ENCODE measurements at regions not wholly inside any gene's neighbourhood (a gene's known extent, or its start where the extent isn't known, plus 50 kb on each side); places are given as distances from the start of the nearest gene placed in this dataset.
"Not testable (repeated sequence)": the region's sequence is repeated elsewhere in the genome, so short reads cannot be mapped to it uniquely, and the experiment has no call there.

- TF ChIP-seq EP300 (IDR thresholded peaks at IDR 0.05) = no peak
- TF ChIP-seq CTCF (IDR thresholded peaks at IDR 0.05) = peak in 2 of 6 experiments; percentile 12 to 25
- peak in 1 of 4 donors; percentile 15 for TF ChIP-seq POLR2A (IDR thresholded peaks at IDR 0.05)
- Histone ChIP-seq H3K9me3 (no peaks in the 10 kb centered on the region), H3K4me3 (peak overlapping the region; percentile 14 to 75 (median 62)), H3K36me3 (no peaks in the 10 kb centered on the region), H3K4me1 (peaks cover 0 to 9% (median 5%) of the 10 kb centered on the region in 4 donors), H3K27me3 (no peaks in the 10 kb centered on the region), H3K27ac (peak overlapping the region; percentile 72 to 89 (median 82))
- ATAC-seq (ENCODE audit: low FRiP score in 2 of 2) (peak; percentile 96 to 98), DNase-seq (peak; percentile 89 to 90)
- 0% methylated on average over 22 to 46 of the region's 51 CpGs for WGBS, 2 donors
Measured at GRCh38 chr2:131682122-131682944, 154.6 kb downstream of the CCDC74A start.

DNA sequence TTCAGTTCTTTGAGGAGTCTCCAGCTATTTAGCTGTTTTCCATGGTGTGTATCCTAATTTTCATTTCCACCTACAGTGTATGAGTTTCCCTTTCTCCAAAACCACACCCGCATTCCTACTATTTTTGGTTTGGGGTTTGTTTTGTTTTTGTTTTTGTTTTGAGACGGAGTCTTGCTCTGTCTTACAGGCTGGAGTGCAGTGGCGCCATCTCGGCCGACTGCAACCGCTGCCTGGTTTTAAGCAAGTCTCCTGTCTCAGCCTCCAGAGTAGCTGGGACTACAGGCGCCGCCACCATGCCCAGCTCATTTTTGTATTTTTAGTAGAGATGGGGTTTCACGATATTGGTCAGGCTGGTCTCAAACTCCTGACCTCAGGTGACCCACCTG is 155.2 kb downstream of the CCDC74A start:
- not testable (repeated sequence) for H3K27me3 ChIP-seq, H3K4me1 ChIP-seq, H3K9me3 ChIP-seq, H3K36me3 ChIP-seq
- DNase-seq = peak; percentile 42 to 50
- WGBS, 2 donors = 9 to 19% methylated on average over 9 of the region's 9 CpGs
- Histone ChIP-seq H3K4me3 (peak overlapping the region; percentile 14 to 75 (median 62)), H3K27ac (peak overlapping the region in 3 of 4 donors; percentile 72 to 89 (median 85))
- ATAC-seq (ENCODE audit: low FRiP score in 2 of 2) = peak in 1 of 2 donors; percentile 63

DNA sequence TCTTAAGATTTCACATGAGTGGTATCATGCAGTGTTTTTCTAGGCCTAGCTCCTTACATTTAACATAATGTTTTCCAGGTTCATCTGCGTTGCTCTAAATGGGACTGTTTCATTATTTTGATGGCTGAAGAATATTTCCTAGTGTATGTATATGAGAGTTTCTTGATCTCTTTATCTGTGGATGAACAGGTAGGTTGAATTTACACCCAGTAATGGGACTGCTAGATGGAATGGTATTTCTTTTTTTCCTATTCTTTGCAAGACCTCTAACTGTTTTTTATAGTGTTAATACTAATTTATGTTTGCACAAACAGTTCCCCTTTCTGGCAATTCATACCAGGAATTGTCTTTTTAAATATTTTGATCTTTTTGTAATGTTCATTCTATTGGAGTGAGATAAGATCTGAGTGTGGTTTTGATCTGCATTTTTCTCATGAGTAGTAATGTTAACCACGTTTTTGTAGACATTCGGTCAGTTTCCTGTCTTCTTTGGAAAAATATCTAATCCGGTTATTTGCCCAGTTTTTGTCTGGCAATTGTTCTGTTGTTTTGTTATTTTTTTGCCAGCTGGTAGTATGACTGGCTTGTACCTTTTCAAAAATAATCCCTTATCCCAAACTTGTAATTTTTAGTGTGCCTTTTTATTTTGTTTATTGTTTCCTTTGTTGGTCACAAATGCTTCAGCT is 157.1 kb downstream of the CCDC74A start:
- DNase-seq, H3K4me3 ChIP-seq, H3K36me3 ChIP-seq, H3K9me3 ChIP-seq, H3K27ac ChIP-seq, H3K4me1 ChIP-seq, H3K27me3 ChIP-seq: not testable (repeated sequence)
- peak in 1 of 2 donors; percentile 38 for ATAC-seq (ENCODE audit: low FRiP score in 2 of 2)
- 52% methylated on average over 4 of the region's 4 CpGs for WGBS, 2 donors

- not testable (repeated sequence) for H3K36me3 ChIP-seq; H3K27ac ChIP-seq; ATAC-seq (ENCODE audit: low FRiP score in 2 of 2); H3K4me3 ChIP-seq; H3K4me1 ChIP-seq; DNase-seq; H3K9me3 ChIP-seq; H3K27me3 ChIP-seq
- WGBS, 2 donors = 63 to 76% methylated on average over 6 of the region's 6 CpGs
Measured at GRCh38 chr2:131686164-131686893, 158.6 kb downstream of the CCDC74A start.

GRCh38 chr2:131686894-131687238 is 159.2 kb downstream of the CCDC74A start:
- not testable (repeated sequence) for H3K4me1 ChIP-seq; H3K27ac ChIP-seq; H3K27me3 ChIP-seq; ATAC-seq (ENCODE audit: low FRiP score in 2 of 2); H3K36me3 ChIP-seq; DNase-seq; H3K9me3 ChIP-seq; H3K4me3 ChIP-seq

DNA sequence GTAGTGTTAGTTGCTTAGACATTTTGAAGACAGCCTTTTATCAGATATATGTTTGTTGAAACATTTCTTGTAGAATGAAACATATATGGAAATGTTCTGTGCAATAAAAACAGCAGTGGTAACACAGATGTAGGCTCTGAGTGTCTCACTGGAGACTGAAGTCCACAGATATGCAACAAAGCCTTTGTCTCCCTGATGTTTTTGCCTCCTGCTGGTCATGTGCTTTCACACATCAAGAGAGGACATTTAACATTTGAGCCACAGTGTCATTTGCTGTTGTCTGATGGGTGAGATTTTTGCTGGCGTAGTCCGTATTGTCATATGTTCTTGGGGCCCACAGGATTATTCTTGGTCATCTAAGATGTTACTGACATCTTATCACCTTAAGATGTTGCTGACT is 161.4 kb downstream of the CCDC74A start:
- H3K4me1 ChIP-seq; H3K9me3 ChIP-seq; H3K27ac ChIP-seq; H3K27me3 ChIP-seq; ATAC-seq (ENCODE audit: low FRiP score in 2 of 2); H3K36me3 ChIP-seq; H3K4me3 ChIP-seq; DNase-seq: not testable (repeated sequence)
- WGBS, 2 donors = 100% methylated on average over 2 of the region's 2 CpGs; no CpG with 5 or more reads in 1 of the 2 donors

- H3K4me1 ChIP-seq; H3K27me3 ChIP-seq; ATAC-seq (ENCODE audit: low FRiP score in 2 of 2); H3K4me3 ChIP-seq; H3K36me3 ChIP-seq; H3K9me3 ChIP-seq; DNase-seq; H3K27ac ChIP-seq: not testable (repeated sequence)
- WGBS, 2 donors = 64 to 67% methylated on average over 2 of the region's 2 CpGs
Measured at GRCh38 chr2:131711268-131711667, 183.6 kb downstream of the CCDC74A start.

- not testable (repeated sequence) for H3K27me3 ChIP-seq; H3K4me3 ChIP-seq; DNase-seq; H3K9me3 ChIP-seq; H3K36me3 ChIP-seq; H3K27ac ChIP-seq; H3K4me1 ChIP-seq; ATAC-seq (ENCODE audit: low FRiP score in 2 of 2)
Measured at GRCh38 chr2:131717907-131718306, 190.2 kb downstream of the CCDC74A start.

DNA sequence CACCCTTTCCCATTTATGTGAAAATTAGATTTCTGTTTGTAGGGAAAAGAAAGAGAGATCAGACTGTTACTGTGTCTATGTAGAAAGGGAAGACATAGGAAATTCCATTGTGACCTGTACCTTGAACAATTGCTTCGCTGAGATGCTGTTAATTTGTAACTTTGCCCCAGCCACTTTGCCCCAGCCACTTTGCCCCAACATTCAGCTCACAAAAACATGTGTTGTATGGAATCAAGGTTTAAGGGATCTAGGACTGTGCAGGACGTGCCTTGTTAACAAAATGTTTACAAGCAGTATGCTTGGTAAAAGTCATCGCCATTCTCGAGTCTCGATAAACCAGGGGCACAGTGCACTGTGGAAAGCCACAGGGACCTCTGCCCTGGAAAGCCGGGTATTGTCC is 193.5 kb downstream of the CCDC74A start:
- H3K27me3 ChIP-seq; H3K36me3 ChIP-seq; H3K4me1 ChIP-seq; H3K4me3 ChIP-seq; ATAC-seq (ENCODE audit: low FRiP score in 2 of 2); DNase-seq; H3K9me3 ChIP-seq; H3K27ac ChIP-seq: not testable (repeated sequence)
- WGBS, 2 donors = 78 to 92% methylated on average over 4 to 6 of the region's 6 CpGs

- H3K27me3 ChIP-seq; ATAC-seq (ENCODE audit: low FRiP score in 2 of 2); H3K4me1 ChIP-seq; H3K27ac ChIP-seq; DNase-seq; H3K9me3 ChIP-seq; H3K36me3 ChIP-seq; H3K4me3 ChIP-seq: not testable (repeated sequence)
- 73 to 78% methylated on average over 2 of the region's 2 CpGs for WGBS, 2 donors
Measured at GRCh38 chr2:131722256-131722655, 194.6 kb downstream of the CCDC74A start.

All from upper lobe of left lung (tissue), 6 donors.